ENCODE measurements at regions not wholly inside any gene's neighbourhood (a gene's known extent, or its start where the extent isn't known, plus 50 kb on each side); places are given as distances from the start of the nearest gene placed in this dataset.
"Not testable (repeated sequence)": the region's sequence is repeated elsewhere in the genome, so short reads cannot be mapped to it uniquely, and the experiment has no call there.

DNA sequence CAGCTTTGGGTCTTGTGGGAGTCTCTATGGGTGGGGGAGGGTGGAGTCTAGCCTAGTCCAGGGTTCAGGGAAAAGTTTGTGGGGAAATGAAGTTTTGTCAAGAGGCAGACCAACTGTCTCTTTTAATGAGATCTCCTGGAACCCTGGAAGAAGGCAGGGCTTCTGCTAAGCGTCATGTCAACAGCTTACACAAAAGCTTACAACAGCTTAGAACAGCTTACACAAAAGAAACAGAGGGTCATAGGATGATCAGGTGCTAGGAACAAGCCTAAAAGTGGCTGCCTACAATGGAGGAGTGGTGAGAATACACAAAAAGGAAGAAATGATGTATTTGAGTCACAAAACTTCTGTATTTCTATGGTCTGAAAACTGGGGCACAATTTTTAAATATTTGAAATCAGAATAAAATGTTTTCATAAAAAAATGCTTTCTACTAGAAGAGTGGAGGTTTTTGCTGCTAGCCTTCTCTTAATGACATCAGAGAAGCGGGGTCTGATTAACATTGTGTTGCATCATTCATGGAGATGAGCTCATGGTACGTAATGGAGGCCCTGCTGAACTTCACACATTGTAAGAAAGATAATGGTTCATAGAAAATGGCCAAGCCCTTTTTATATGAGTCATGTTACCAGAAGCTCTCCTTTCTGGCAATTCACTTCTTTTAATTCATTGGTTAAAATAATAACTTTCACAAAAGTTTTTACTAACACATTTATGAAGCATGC, 351.0 kb downstream of the PIK3C3 start:
- DNase-seq (ENCODE audit: low read depth in 4 of 4, low spot score in 2 of 4) = no peak

DNA sequence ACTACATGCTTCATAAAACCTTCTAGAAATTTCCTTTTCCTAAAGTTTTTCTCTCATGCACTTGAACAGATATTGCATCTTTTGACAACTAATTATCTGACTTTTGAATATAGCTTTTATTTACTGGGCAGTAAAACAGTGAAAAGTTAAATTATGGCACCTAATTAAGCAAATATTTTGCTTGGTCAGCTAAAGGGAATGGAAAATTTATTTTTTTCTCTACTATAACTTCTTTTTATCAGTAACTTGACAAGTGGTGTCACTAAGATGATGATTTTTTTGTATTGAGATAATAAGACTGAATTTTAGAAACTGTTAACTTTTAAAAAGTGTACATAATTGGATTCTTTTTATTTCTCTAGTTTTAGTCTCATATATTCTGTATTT, 351.6 kb downstream of the PIK3C3 start:
- no peak for DNase-seq (ENCODE audit: low read depth in 4 of 4, low spot score in 2 of 4)

DNA sequence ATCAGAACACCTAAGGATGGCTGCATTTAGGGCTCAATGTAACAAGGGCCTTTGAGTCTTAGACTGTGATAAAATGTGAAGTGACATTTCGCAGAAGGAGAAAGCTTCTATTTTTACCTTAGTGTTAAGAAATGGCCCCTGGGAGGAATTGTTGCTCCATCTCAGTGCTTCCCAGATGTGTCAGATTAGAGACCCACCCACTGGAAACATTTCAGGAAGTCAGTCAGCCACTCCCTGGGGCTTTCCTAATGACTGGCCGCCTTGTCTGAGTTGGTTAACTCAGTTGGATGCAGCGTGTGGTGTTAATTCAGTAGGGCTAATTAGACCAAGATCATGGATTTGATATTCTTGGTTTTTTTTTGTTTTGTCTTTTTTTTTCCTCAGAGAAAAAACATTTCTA, 355.9 kb downstream of the PIK3C3 start:
- DNase-seq (ENCODE audit: low read depth in 4 of 4, low spot score in 2 of 4) = no peak

DNA sequence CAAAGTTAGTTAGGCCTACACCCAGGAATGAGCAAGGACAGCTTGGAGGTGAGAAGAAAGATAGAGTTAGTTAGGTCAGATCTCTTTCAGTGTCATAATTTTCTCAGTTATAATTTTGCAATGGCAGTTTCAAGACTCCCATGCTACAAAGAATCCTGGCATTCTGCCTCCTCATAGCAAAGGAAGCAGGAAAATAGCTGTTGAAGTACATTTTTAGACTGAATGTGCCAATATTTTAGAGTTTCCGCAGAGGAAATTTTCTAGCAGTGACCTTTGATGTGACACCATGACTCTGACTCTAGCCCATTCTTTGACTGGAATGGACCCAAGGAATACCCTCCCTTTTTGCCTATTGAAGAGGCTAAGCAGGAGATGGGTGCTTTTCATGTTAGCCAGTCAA, 371.7 kb downstream of the PIK3C3 start:
- no peak for DNase-seq (ENCODE audit: low read depth in 4 of 4, low spot score in 2 of 4)

DNA sequence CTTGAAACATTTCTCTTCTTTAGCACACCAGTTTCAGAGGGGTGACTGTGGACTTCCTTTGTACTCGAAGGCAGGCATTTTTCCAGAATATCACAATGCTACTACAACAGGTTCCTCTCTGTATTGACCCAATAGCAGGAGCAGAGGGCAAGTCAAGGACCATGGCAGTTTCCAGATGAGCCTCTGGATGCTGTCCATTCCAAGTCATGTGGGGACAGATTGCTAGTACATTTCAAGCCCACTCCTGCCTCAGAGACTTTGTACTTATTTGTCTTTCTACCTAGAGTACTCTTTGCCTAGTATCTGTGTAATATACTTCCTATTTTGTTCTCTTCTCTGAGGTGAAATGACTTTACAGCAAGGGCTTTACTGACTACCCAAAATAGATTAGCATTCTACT, 373.9 kb downstream of the PIK3C3 start:
- DNase-seq (ENCODE audit: low read depth in 4 of 4, low spot score in 2 of 4) = no peak

DNA sequence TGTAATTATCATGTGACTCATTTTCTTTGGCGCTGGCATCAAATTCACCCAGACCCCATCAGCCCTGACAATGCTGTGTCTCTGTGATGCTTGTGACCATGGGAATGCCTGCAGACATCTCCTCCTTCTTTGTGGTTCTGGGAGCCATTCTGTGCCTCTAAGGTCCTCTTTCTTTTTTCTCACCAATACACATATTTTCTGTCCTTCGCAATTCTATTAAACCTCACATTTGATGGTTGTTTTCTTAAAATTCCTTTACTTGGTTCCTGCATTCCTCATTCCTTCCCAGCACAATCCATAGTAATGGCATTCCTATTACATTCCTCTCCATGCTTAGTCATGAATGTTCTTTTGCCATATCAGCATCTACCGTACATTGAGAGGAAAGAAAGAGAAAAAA, 375.3 kb downstream of the PIK3C3 start:
- no peak for DNase-seq (ENCODE audit: low read depth in 4 of 4, low spot score in 2 of 4)

DNA sequence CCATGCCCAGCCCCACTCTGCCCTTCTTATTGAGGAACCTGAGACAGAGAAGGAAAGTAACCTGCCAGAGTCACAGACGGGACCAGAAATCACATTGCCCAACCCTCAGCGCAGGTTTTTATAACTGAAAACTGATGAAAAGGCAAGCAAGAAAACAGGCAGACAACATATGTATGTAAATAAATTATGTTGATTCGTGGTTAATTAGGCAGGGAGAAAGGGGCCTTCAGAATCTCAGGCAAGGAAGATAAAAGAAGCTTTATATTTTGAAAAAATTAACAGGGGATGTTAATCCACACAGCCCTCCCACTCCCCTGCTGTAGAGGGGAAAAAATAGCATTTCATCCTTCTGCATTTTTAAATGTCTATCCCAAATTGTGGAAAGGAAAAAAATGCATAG, 378.5 kb downstream of the PIK3C3 start:
- no peak for DNase-seq (ENCODE audit: low read depth in 4 of 4, low spot score in 2 of 4)

DNA sequence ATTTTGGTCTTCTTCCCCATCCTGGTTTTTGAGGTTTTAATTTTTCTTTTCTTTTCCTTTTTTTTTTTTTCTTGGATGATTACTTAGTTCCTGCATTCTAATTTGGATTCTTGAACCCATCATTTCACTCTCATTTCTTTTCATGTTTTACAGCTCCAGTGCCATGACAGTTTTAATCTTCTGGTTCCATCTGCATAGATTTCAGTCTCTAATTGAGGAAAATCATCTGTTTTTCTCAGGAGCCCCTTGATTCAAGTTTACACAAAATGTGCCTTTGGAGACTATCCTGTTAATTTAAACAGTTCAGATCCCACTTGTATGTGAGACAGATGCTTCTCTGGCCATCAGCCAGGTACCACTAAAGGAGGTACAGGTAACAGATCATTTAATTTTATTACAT, 379.9 kb downstream of the PIK3C3 start:
- DNase-seq (ENCODE audit: low read depth in 4 of 4, low spot score in 2 of 4) = no peak

DNA sequence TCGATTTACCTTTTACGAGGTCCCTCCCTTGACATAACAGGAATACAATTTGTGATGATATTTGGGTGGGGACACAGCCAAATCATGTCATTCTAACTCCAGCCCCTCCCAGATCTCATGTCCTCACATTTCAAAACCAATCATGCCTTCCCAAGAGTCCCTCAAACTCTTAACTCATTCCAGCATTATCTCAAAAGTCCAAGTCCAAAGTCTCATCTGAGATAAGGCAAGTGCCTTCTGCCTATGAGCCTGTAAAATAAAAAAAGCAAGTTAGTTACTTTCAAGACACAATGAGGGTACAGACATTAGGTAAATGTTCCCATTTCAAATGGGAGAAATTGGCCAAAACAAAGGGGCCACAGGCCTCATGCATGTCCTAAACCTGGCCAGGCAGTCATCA, 381.1 kb downstream of the PIK3C3 start:
- DNase-seq (ENCODE audit: low read depth in 4 of 4, low spot score in 2 of 4) = no peak

DNA sequence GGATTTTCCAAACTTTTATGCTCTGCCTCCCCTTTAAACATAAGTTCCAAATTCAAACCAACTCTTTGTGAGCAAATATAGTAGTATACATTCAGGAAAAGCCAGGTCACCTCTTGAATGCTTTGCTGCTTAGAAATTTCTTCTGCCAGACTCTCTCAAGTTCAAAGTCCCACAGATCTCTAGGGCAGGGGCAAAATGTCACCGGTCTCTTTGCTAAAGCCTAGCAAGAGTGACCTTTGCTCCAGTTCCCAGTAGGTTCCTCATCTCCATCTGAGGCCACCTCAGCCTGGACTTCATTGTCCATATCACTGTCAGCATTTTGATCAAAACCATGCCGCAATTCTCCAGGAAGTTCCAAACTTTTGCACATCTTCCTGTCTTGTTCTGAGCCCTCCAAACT, 382.3 kb downstream of the PIK3C3 start:
- not testable (repeated sequence) for DNase-seq (ENCODE audit: low read depth in 4 of 4, low spot score in 2 of 4)

DNA sequence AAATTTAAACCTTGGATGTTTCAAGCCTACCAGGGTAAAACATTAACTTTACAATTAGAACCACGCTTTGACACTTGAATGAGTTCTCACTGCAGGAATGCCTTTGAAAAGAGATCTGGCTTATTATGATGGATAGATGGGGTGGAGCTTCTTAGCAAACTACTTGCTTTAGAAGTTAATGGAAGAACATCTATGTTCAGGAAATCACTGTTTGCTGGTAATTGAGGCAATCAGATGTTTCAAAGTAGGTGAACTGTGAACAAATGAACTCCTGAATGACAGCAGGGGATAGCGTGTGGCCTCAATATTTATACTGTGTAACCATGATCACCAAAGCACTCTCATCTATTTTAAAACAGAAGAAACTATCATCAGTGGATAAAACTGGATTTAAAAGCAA, 383.6 kb downstream of the PIK3C3 start:
- DNase-seq (ENCODE audit: low read depth in 4 of 4, low spot score in 2 of 4) = peak in 2 of 4 donors; percentile 15 to 29

DNA sequence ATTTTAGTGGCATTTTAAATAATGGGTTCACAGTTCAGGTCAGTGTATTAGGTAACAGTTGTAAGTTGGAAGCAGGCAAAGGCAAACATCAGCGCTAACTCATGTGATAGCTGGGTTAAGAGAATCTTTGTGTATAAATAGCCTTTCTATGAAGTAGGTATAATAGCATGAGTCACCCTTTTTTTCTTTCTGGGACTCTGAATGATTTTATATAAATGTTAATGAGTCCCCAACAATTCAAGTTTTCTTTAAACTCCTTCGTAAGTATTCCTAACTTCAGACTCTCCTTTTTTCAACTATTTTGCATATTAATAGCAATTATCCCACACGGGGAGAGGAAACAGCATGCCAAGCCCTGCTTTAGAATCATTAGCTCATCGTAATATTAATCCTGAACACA, 384.3 kb downstream of the PIK3C3 start:
- no peak for DNase-seq (ENCODE audit: low read depth in 4 of 4, low spot score in 2 of 4)

DNA sequence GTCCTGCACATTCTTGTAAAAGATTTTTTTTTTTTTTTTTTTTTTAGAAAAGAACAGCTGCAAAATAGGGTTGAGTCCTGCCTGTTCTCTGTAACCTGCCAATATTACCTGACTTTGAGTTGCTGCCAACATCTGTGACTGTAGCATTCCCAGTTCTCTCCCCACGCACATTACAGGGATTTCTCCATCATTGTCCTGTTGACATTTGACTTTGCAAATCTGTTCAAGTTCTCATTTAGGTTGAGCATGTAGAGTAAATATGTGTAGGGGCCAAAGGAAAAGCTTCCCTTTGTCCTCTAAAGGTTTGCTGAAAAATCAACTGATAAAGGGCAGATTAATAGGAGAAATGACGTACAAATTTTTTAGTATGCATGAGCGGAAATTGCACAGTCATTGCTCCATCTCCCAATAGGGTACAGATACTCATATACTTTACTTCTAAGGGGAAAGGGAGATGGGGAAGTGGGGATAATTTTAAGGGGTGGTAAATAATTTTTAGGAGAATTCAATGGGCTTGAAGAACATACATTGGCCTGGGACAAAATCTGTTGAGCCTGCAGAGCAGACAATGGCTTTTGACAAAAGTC, 385.5 kb downstream of the PIK3C3 start:
- DNase-seq (ENCODE audit: low read depth in 4 of 4, low spot score in 2 of 4) = no peak

DNA sequence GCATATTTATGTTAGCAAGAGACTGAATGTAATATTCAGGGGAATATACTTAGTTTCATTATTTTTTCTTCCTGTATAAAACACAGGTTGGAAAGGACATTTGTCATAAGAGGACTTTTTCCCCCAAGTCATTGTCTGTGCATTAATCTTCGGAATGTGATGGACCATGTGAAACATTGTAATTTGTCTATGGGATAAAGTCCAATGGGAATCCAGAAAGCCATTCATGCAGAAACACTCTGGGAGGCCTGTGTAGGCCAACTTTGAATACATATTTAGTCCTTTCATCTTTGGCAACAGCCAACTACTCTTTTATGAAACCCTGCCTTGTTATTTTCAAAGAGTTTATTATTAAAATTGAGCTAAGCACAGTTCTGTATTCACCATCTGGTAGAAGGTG, 386.4 kb downstream of the PIK3C3 start:
- no peak for DNase-seq (ENCODE audit: low read depth in 4 of 4, low spot score in 2 of 4)

DNA sequence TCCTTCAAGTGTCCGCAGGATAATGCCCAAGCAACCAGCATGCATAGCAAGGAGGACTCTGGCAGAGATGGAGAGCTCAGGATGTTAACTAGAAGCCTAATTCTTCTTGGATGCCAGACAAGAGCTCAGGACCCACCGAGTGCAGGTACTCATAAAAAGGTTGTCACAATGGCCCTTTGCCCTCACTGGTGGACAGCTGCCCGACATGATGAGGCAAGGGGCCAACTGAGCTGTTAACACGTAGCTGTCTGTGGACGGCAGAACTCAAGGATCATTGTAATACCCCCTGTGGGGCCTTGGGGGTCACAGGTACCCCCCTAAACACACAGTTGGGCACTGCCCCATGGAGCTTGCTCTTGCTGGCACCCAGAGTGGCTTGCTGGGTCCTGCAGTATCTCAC, 393.7 kb downstream of the PIK3C3 start:
- DNase-seq (ENCODE audit: low read depth in 4 of 4, low spot score in 2 of 4) = no peak

DNA sequence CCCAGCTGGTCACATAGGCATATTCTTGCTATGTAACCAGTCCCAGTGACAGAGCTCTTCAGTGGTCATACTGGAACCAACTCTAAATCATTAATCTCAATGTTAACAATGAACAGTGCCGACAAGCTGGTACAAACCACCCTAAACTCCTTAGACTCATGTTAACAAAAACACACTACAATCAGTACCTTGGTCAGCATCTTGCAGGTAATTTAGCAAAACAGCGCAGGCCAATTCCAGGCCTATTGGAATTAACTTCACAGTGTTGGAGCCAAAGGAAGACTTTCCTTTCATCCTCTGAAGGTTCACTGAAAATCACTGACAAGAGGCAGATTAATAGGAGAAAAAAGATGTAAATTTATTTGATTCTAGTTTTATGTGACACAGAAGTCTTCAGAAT, 396.4 kb downstream of the PIK3C3 start:
- DNase-seq (ENCODE audit: low read depth in 4 of 4, low spot score in 2 of 4) = peak in 1 of 4 donors; percentile 15

DNA sequence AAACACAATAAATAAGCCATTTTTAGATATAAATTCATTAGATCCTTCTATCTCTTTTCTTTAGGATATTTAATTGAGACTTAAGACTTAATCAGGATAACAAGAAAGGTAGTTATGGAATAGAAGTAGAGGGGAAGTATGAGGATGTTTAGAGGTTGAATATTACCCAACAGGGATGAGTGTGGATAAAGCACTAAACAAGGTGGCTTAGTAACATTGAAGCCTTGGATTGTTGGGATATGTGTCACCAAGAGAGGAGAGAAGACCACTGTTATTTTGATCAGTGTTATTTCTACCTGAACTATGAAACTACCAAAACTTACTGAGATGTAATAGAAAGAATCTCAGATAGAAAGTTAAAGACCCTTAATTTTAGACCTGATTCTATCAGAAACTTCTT, 405.7 kb downstream of the PIK3C3 start:
- DNase-seq (ENCODE audit: low read depth in 4 of 4, low spot score in 2 of 4) = no peak

DNA sequence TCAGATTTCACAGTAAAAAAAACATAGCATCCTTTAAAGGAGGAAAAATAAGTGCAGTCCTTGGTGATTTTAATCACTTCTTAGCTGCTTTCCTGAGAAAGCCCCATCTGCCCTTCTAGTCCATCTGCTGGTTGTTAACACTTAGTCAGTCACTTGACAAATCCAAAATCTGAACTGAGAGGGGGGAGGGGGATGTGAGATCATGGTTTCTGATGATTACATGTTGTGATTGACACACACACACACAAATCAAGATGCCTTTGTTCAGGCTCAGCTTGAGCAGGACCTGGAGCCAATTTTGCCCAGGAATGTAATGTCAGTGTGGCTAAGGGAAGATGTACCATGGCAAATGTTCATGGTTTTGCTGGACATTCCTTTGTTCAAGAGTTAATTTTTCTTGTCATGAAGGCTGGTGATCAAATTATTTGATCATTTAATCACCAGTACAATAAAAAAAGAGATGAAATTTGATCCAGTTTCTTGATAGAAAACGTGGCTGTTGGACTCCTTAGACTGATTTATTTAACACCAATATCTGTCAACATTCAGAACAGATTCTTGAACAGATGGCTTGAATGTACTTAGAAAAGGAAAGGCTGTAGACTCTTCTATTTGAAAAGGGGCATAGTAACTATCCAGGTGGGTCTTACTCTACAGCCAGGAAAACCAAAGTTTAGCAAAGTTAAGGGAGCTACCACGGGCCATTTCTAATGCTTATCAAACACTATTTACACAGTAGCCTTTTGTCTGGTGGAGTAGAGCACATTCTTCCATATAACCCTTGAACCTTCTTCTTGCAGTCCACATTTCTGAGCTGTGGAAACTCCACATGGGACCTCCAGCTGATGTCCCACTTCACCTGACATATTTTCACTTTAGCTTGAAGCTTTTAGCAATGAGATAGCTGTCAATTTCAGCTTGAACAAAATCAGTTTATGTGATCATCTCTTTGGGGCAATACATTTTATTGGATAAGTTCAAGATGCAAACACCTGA, 408.7 kb downstream of the PIK3C3 start:
- no peak for DNase-seq (ENCODE audit: low read depth in 4 of 4, low spot score in 2 of 4)

DNA sequence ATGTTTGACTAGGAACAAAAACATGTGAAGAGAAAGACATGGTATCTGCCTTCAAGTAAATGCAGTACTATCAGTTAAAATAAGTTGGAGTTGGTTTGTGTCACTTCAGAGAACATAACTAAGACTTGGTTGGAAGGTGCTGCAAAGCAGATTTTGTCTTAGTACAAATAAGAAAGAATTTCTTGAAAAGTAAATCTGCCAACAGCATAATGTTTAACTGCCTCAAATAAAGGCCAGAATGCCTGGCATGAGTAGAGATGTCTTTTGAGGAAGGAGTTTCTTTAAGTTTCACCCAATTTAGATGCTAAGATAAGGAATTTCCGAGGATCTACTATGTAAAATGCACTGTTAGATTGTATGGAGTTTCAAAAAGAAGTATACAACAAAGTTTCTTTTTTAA, 409.7 kb downstream of the PIK3C3 start:
- no peak for DNase-seq (ENCODE audit: low read depth in 4 of 4, low spot score in 2 of 4)

DNA sequence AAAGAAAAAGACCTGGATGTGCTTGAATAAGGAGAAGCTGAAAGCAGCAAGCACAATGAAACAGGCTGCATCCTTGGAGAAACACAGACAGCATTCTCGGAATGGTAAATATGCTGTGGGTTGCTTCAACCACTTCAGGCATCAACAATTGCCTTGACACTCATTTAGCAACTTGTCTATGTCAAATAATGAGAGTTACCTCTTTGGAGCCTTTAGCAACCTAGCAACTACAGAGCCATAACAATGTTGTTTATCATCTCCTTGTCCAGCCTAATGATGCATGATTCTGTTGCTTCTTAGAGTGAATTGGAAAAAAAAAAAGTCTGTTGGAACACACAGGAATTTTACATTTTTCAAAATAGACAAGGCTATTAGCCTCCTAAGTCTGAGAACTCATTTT, 410.6 kb downstream of the PIK3C3 start:
- DNase-seq (ENCODE audit: low read depth in 4 of 4, low spot score in 2 of 4) = no peak

DNA sequence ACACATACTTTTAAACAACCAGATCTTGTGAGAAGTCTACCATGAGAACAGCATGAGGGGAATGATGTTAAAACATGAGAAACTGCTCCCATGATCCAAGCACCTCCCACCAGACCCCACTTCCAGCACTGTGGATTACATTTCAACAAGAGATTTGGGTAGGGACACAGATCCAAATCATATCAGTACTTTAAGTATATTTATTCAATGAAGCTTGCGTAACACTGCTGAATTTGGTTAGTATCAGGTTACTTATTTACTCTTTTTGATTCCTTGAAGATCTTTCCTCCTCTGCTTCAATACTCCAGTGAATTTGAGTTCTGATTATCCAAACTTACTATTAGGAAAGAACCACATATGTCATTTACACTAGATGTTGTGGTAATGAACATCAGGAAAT, 418.6 kb downstream of the PIK3C3 start:
- DNase-seq (ENCODE audit: low read depth in 4 of 4, low spot score in 2 of 4) = no peak

DNA sequence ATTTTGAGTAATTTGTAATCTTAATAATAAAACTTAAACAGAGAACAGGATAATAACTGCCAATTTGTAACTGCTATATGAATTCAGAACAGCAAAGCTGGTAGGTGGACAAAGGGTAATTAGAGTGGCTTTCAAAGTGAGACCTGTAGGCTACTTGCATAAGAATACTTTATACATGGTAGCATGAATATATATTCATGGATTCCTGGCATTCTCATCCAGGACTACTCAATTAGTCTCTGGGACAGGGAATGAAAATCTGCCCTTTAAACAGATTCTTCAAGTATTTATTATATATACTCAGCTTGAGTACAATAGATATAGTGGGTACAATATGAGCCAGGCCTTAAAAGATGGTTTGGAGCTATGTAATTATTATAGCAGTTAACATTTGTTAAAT, 419.9 kb downstream of the PIK3C3 start:
- DNase-seq (ENCODE audit: low read depth in 4 of 4, low spot score in 2 of 4) = no peak
